SU-DHL-6 (cell line): ENCODE measurements at regions not wholly inside any gene's neighbourhood (a gene's known extent, or its start where the extent isn't known, plus 50 kb on each side); places are given as distances from the start of the nearest gene placed in this dataset.

Source experiments
- CTCF ChIP-seq: fragments of 200-600 bp; sonication (generic); IDR thresholded peaks from one replicate; pipeline ENCODE4 v1.5.1; 2017; ENCODE audit warnings: antibody characterized with exemption, mild to moderate bottlenecking, low read length, moderate library complexity; ENCODE audit not compliant: insufficient read depth, poor library complexity, severe bottlenecking
- EZH2phosphoT487 ChIP-seq: fragments of 200-600 bp; sonication (generic), shearing (Covaris generic); conservative IDR thresholded peaks from 2 replicates; pipeline ENCODE4 v1.6.1; 2018; ENCODE audit warnings: mild to moderate bottlenecking, antibody characterized with exemption, low read length, moderate library complexity, mixed read lengths

GRCh38 chr6:9936551-9936950 is 478.3 kb downstream of the TFAP2A start:
- TF ChIP-seq CTCF (no peak), EZH2phosphoT487 (no peak)
